H9 (cell line): ENCODE measurements at regions not wholly inside any gene's neighbourhood (a gene's known extent, or its start where the extent isn't known, plus 50 kb on each side); places are given as distances from the start of the nearest gene placed in this dataset.
"Not testable (repeated sequence)": the region's sequence is repeated elsewhere in the genome, so short reads cannot be mapped to it uniquely, and the experiment has no call there.

Source experiments
- DNase-seq: peaks from one replicate; pipeline ENCODE4 v3.0.0-alpha.2; 2017
- H2AFZ ChIP-seq: one replicate; pipeline ENCODE4 v1.6.1; 2013; ENCODE audit warnings: mild to moderate bottlenecking, low read length, control low read depth, moderate library complexity
- H2AK5ac ChIP-seq: 2 replicates; pipeline ENCODE4 v1.6.1; 2013; ENCODE audit warnings: low read length, control low read depth, mixed read lengths; ENCODE audit not compliant: insufficient read length
- H2BK120ac ChIP-seq: one replicate; pipeline ENCODE4 v1.6.1; 2013; ENCODE audit warnings: low read depth, mild to moderate bottlenecking, low read length, control low read depth, inconsistent platforms; ENCODE audit not compliant: poor library complexity, severe bottlenecking
- H2BK12ac ChIP-seq: 2 replicates; pipeline ENCODE4 v1.6.1; 2013; ENCODE audit warnings: low read length, control low read depth, mixed read lengths, low read depth; ENCODE audit not compliant: insufficient read length
- H2BK15ac ChIP-seq: 2 replicates; pipeline ENCODE4 v1.6.1; 2013; ENCODE audit warnings: low read depth, low read length, control low read depth
- H2BK20ac ChIP-seq: one replicate; pipeline ENCODE4 v1.6.1; 2013; ENCODE audit warnings: low read depth, mild to moderate bottlenecking, low read length, control low read depth, inconsistent platforms; ENCODE audit not compliant: poor library complexity, severe bottlenecking
- H2BK5ac ChIP-seq: 2 replicates; pipeline ENCODE4 v1.6.1; 2013; ENCODE audit warnings: low read length, control low read depth, mixed read lengths; ENCODE audit not compliant: insufficient read length
- H3K14ac ChIP-seq: 2 replicates; pipeline ENCODE4 v1.6.1; 2013; ENCODE audit warnings: low read length, control low read depth; ENCODE audit not compliant: insufficient read depth
- H3K18ac ChIP-seq: 2 replicates; pipeline ENCODE4 v1.6.1; 2013; ENCODE audit warnings: low read depth, mild to moderate bottlenecking, mixed read lengths, low read length, control low read depth; ENCODE audit not compliant: insufficient read length
- H3K23ac ChIP-seq: 2 replicates; pipeline ENCODE4 v1.6.1; 2013; ENCODE audit warnings: low read length, control low read depth, mixed read lengths, low read depth; ENCODE audit not compliant: insufficient read length
- H3K23me2 ChIP-seq: 2 replicates; pipeline ENCODE4 v1.6.1; 2013; ENCODE audit warnings: low read depth, mild to moderate bottlenecking, mixed read lengths, low read length, control low read depth; ENCODE audit not compliant: insufficient read length, poor library complexity, severe bottlenecking
- H3K27ac ChIP-seq: 2 replicates; pipeline ENCODE4 v1.5.1; 2013; ENCODE audit warnings: low read length, control low read depth, mixed read lengths, low read depth; ENCODE audit not compliant: insufficient read length
- H3K27me3 ChIP-seq: 2 replicates; pipeline ENCODE4 v1.6.1; 2013; ENCODE audit warnings: low read length, control low read depth, inconsistent platforms; ENCODE audit not compliant: insufficient read depth
- H3K4ac ChIP-seq: 2 replicates; pipeline ENCODE4 v1.6.1; 2013; ENCODE audit warnings: low read depth, mild to moderate bottlenecking, control low read depth, inconsistent platforms, low read length, moderate library complexity
- H3K4me1 ChIP-seq: 2 replicates; pipeline ENCODE4 v1.6.1; 2013; ENCODE audit warnings: low read length, control low read depth, inconsistent platforms; ENCODE audit not compliant: insufficient read depth
- H3K4me2 ChIP-seq: 2 replicates; pipeline ENCODE4 v1.6.1; 2013; ENCODE audit warnings: low read length, control low read depth, mixed read lengths; ENCODE audit not compliant: insufficient read length, insufficient read depth
- H3K56ac ChIP-seq: 2 replicates; pipeline ENCODE4 v1.6.1; 2013; ENCODE audit warnings: low read depth, mild to moderate bottlenecking, mixed read lengths, low read length, control low read depth; ENCODE audit not compliant: insufficient read length
- H3K79me1 ChIP-seq: 2 replicates; pipeline ENCODE4 v1.6.1; 2013; ENCODE audit warnings: low read depth, mild to moderate bottlenecking, moderate library complexity, low read length, control low read depth, inconsistent platforms; ENCODE audit not compliant: insufficient read depth, poor library complexity, severe bottlenecking
- H3K79me2 ChIP-seq: 2 replicates; pipeline ENCODE4 v1.6.1; 2013; ENCODE audit warnings: low read length, control low read depth, inconsistent platforms; ENCODE audit not compliant: insufficient read depth
- H3K9ac ChIP-seq: 2 replicates; pipeline ENCODE4 v1.6.1; 2013; ENCODE audit warnings: low read length, control low read depth, mixed read lengths; ENCODE audit not compliant: insufficient read length; ENCODE audit errors: extremely low read depth
- H3K9me3 ChIP-seq: one replicate; pipeline ENCODE4 v1.6.1; 2013; ENCODE audit warnings: low read depth, low read length, inconsistent platforms; ENCODE audit not compliant: control insufficient read depth
- H3T11ph ChIP-seq: one replicate; pipeline ENCODE4 v1.6.1; 2013; ENCODE audit warnings: mild to moderate bottlenecking, low read length, control low read depth, inconsistent platforms
- H4K20me1 ChIP-seq: one replicate; pipeline ENCODE4 v1.6.1; 2013; ENCODE audit not compliant: control insufficient read depth, insufficient read length, insufficient read depth
- H4K5ac ChIP-seq: 2 replicates; pipeline ENCODE4 v1.6.1; 2013; ENCODE audit warnings: low read depth, mild to moderate bottlenecking, mixed read lengths, low read length, control low read depth; ENCODE audit not compliant: insufficient read length
- H4K8ac ChIP-seq: replicated peaks from 2 replicates; pipeline ENCODE4 v1.6.1; 2013; ENCODE audit warnings: low read length, control low read depth, mixed read lengths, low read depth; ENCODE audit not compliant: insufficient read length
- H4K91ac ChIP-seq: 2 replicates; pipeline ENCODE4 v1.6.1; 2013; ENCODE audit warnings: low read depth, mild to moderate bottlenecking, moderate library complexity, mixed read lengths, low read length, control low read depth; ENCODE audit not compliant: insufficient read length
- H3K27ac Mint-ChIP-seq, 3 experiments: 2 replicates in 2 of 3; 3 replicates in 1 of 3; pipeline ENCODE4 v1.8.0; 2020 to 2021; ENCODE audit warnings: mixed read lengths in 3 of 3, mild to moderate bottlenecking in 1 of 3, moderate library complexity in 1 of 3
- H3K27me3 Mint-ChIP-seq: 2 replicates; pipeline ENCODE4 v1.8.0; 2021; ENCODE audit warnings: low read depth, mild to moderate bottlenecking, moderate library complexity, mixed read lengths
- H3K36me3 Mint-ChIP-seq, 3 experiments: 2 replicates in 2 of 3; 3 replicates in 1 of 3; pipeline ENCODE4 v1.8.0; 2020 to 2021; ENCODE audit warnings: low read depth in 3 of 3, mixed read lengths in 3 of 3; ENCODE audit not compliant: insufficient read depth in 1 of 3
- H3K4me1 Mint-ChIP-seq, 2 experiments: 2 replicates each; pipeline ENCODE4 v1.8.0; 2020; ENCODE audit warnings: mixed read lengths in 2 of 2
- H3K4me3 Mint-ChIP-seq, 2 experiments: 2 replicates in 1 of 2; 3 replicates in 1 of 2; pipeline ENCODE4 v1.8.0; 2020 to 2021; ENCODE audit warnings: mild to moderate bottlenecking in 2 of 2, mixed read lengths in 2 of 2, moderate library complexity in 1 of 2
- H3K9me3 Mint-ChIP-seq, 2 experiments: 2 replicates in 1 of 2; 3 replicates in 1 of 2; pipeline ENCODE4 v1.8.0; 2020; ENCODE audit warnings: mild to moderate bottlenecking in 2 of 2, mixed read lengths in 2 of 2, moderate library complexity in 1 of 2
- WGBS: extraction: QIAGEN DNeasy Blood & Tissue Kit; methylation state at CpG from one replicate; pipeline ENCODE4 v1.1.7; 2013; ENCODE audit warnings: missing lambda C conversion rate, low lambda C conversion rate, mixed read lengths; ENCODE audit not compliant: insufficient read length; ENCODE audit errors: extremely low coverage; 5-methylcytosine and 5-hydroxymethylcytosine counted together

DNA sequence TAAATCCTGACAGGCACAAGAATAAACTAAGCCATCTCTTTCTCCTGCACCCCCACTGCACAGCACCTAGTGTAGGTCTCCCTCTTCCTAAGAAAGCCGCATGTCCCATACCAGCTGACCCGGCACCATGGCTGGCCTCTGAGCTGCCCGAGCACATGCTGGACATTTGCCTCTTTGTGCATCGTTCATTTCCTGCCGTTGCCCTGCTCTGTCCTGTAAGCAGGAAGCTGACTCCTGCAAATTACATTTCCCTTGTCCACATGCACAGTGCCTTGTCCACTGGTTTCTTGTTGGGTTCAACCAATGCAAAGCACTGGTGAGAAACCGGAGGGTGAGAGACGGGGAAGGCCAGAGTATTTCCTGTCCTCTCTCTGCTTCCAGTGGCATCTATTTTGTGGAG lies 71.6 kb upstream of the PLGLB1 start:
- H3K4me3 Mint-ChIP-seq, H3K4ac ChIP-seq, H3K14ac ChIP-seq, H2AK5ac ChIP-seq, H4K91ac ChIP-seq, H3K23me2 ChIP-seq, H3K27ac ChIP-seq, H3K79me1 ChIP-seq, H2BK12ac ChIP-seq, H3K9ac ChIP-seq, H3K4me2 ChIP-seq, H3K79me2 ChIP-seq, H3T11ph ChIP-seq, H2BK5ac ChIP-seq, H3K9me3 Mint-ChIP-seq, H3K56ac ChIP-seq, H3K27ac Mint-ChIP-seq, H4K5ac ChIP-seq, H3K27me3 Mint-ChIP-seq, H3K4me1 Mint-ChIP-seq, H3K4me1 ChIP-seq, H2BK120ac ChIP-seq, H3K18ac ChIP-seq, H2BK15ac ChIP-seq, H3K9me3 ChIP-seq, H2AFZ ChIP-seq, H2BK20ac ChIP-seq, DNase-seq, H4K8ac ChIP-seq, H4K20me1 ChIP-seq, H3K23ac ChIP-seq, H3K36me3 Mint-ChIP-seq, H3K27me3 ChIP-seq: not testable (repeated sequence)
- WGBS: no CpG with 5 or more reads among the region's 7 CpGs

DNA sequence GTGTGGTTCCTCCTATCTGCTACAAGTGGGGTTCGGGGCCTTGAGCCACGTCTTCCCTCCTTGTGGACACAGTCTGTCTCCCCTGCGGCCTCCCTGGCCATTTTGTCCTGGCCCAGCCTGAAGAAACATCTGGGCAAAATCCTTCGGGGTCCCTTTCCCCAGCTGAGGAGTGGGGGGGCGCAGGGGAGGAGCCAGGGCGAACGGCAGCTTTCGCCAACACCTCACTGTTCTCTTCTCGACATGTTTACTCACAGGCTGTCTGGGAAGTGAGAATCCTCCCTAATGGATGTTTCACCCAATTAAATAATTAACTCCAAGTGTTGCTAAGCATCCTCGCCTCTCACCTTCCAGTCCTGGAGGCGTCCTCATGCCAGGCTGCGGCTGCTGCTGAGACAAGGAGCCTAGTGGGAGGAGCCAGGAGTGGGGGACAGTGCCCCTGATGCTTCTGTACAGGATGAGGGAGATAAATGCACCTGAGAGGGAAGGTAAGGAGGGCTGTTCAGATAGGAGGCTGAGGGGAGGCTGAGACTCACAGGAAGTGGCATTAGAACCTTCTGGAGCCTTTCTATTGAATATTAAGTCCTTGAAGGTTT lies 72.4 kb upstream of the PLGLB1 start:
- H3K23me2 ChIP-seq, H3K27ac Mint-ChIP-seq, H4K5ac ChIP-seq, H3K9me3 Mint-ChIP-seq, H3K18ac ChIP-seq, H3K9me3 ChIP-seq, H4K8ac ChIP-seq, H2BK12ac ChIP-seq, H2AK5ac ChIP-seq, H3K56ac ChIP-seq, H3T11ph ChIP-seq, H3K23ac ChIP-seq, H4K91ac ChIP-seq, H3K4me2 ChIP-seq, H3K27me3 ChIP-seq, H2AFZ ChIP-seq, DNase-seq, H3K4ac ChIP-seq, H3K27me3 Mint-ChIP-seq, H3K4me1 Mint-ChIP-seq, H4K20me1 ChIP-seq, H3K14ac ChIP-seq, H2BK120ac ChIP-seq, H2BK5ac ChIP-seq, H3K27ac ChIP-seq, H2BK15ac ChIP-seq, H3K79me2 ChIP-seq, H3K36me3 Mint-ChIP-seq, H3K79me1 ChIP-seq, H3K9ac ChIP-seq, H2BK20ac ChIP-seq, H3K4me1 ChIP-seq, H3K4me3 Mint-ChIP-seq: not testable (repeated sequence)
- no CpG with 5 or more reads among the region's 12 CpGs for WGBS
